H1 (cell line): ENCODE measurements at regions not wholly inside any gene's neighbourhood (a gene's known extent, or its start where the extent isn't known, plus 50 kb on each side); places are given as distances from the start of the nearest gene placed in this dataset.

Experiments used
- CTCF ChIA-PET: fragments of 300-600 bp; sonication (Branson Sonifier 250); formaldehyde crosslinking; loops from one replicate; lab custom pipeline; 2021; ENCODE audit not compliant: partially characterized antibody; lab: Charles Lee
- POLR2A ChIA-PET: fragments of 300-600 bp; sonication (Branson Sonifier 250); formaldehyde crosslinking; loops from one replicate; lab custom pipeline; 2021; ENCODE audit warnings: inconsistent platforms; ENCODE audit not compliant: partially characterized antibody; lab: Charles Lee
- DNase-seq, 2 experiments: peaks; one replicate each; pipeline versions ENCODE4 v3.0.0 to v3.0.0-alpha.2; 2010 to 2022; ENCODE audit warnings: low spot score in 2 of 2, low read depth in 1 of 2, mixed read lengths in 1 of 2
- FAIRE-seq: peaks from 2 replicates; lab custom pipeline; 2011; peaks lifted over from hg19 to GRCh38; lab: Jason Lieb, UNC
- H2AFZ ChIP-seq: 2 replicates; pipeline ENCODE4 v1.8.1; 2012; ENCODE audit warnings: low read length, inconsistent platforms
- H2AK5ac ChIP-seq: 2 replicates; pipeline ENCODE4 v1.6.1; 2013; ENCODE audit warnings: low read depth, low read length
- H2BK120ac ChIP-seq: replicated peaks from 2 replicates; pipeline ENCODE3; 2013; ENCODE audit warnings: low read depth, low read length, inconsistent platforms
- H2BK12ac ChIP-seq: 2 replicates; pipeline ENCODE4 v1.6.1; 2013; ENCODE audit warnings: low read depth, low read length
- H2BK15ac ChIP-seq: 2 replicates; pipeline ENCODE4 v1.6.1; 2013; ENCODE audit warnings: low read length
- H2BK20ac ChIP-seq: 2 replicates; pipeline ENCODE4 v1.6.1; 2013; ENCODE audit warnings: low read length
- H2BK5ac ChIP-seq: 2 replicates; pipeline ENCODE4 v1.6.1; 2013; ENCODE audit warnings: low read depth, low read length
- H3K14ac ChIP-seq: 2 replicates; pipeline ENCODE4 v1.6.1; 2013; ENCODE audit warnings: inconsistent platforms; ENCODE audit not compliant: insufficient read length
- H3K18ac ChIP-seq: 2 replicates; pipeline ENCODE4 v1.6.1; 2013; ENCODE audit warnings: low read length; ENCODE audit errors: extremely low read depth
- H3K23ac ChIP-seq: 2 replicates; pipeline ENCODE4 v1.6.1; 2013; ENCODE audit warnings: inconsistent platforms; ENCODE audit not compliant: insufficient read length
- H3K23me2 ChIP-seq: 2 replicates; pipeline ENCODE4 v1.6.1; 2013; ENCODE audit warnings: low read depth, low read length
- H3K27ac ChIP-seq: 2 replicates; pipeline ENCODE4 v1.6.1; 2011; ENCODE audit warnings: low read depth, low read length, inconsistent platforms
- H3K27me3 ChIP-seq, 4 experiments: replicated peaks in 1 of 4; 1 replicate in 1 of 4; 2 replicates in 3 of 4; pipeline versions ENCODE4 v1.6.1 to v1.8.1; 2011 to 2013; ENCODE audit warnings: low read length in 3 of 4, mild to moderate bottlenecking in 3 of 4, inconsistent platforms in 2 of 4, mixed read lengths in 2 of 4, moderate library complexity in 1 of 4; ENCODE audit not compliant: control insufficient read depth in 3 of 4, insufficient read depth in 3 of 4; ENCODE audit errors: extremely low read depth in 1 of 4
- H3K36me3 ChIP-seq, 4 experiments: 2 replicates each; pipeline versions ENCODE4 v1.6.1 to v1.8.1; 2011 to 2013; ENCODE audit warnings: mild to moderate bottlenecking in 4 of 4, low read length in 3 of 4, moderate library complexity in 2 of 4, control low read depth in 1 of 4, inconsistent platforms in 1 of 4; ENCODE audit not compliant: insufficient read depth in 4 of 4, control insufficient read depth in 2 of 4
- H3K4ac ChIP-seq: replicated peaks from 2 replicates; pipeline ENCODE3; 2013; ENCODE audit warnings: low read length, low read depth, mixed read lengths, inconsistent platforms; ENCODE audit not compliant: insufficient read length
- H3K4me1 ChIP-seq, 4 experiments: replicated peaks in 1 of 4; 1 replicate in 1 of 4; 2 replicates in 3 of 4; pipeline versions ENCODE4 v1.6.1 to v1.8.1; 2011 to 2013; ENCODE audit warnings: low read length in 3 of 4, inconsistent platforms in 2 of 4, mixed read lengths in 1 of 4; ENCODE audit not compliant: insufficient read depth in 4 of 4, control insufficient read depth in 3 of 4
- H3K4me2 ChIP-seq, 2 experiments: 2 replicates each; pipeline versions ENCODE4 v1.6.1 to v1.8.1; 2011 to 2013; ENCODE audit warnings: low read depth in 2 of 2, low read length in 2 of 2, control low read depth in 1 of 2, inconsistent platforms in 1 of 2, mild to moderate bottlenecking in 1 of 2; ENCODE audit not compliant: insufficient read depth in 1 of 2
- H3K4me3 ChIP-seq, 4 experiments: fragments of 200-600, 300-600 bp in 1 of 4; sonication (generic), shearing (Covaris generic), sonication (Bioruptor Twin) in 1 of 4; 2 replicates each; pipeline versions ENCODE4 v1.5.1 to v1.8.1; 2011 to 2016; ENCODE audit warnings: low read length in 4 of 4, low read depth in 3 of 4, control low read depth in 2 of 4, inconsistent platforms in 2 of 4, mild to moderate bottlenecking in 2 of 4, mixed read lengths in 1 of 4, moderate library complexity in 1 of 4; ENCODE audit not compliant: insufficient read depth in 2 of 4; ENCODE audit errors: extremely low read depth in 1 of 4
- H3K56ac ChIP-seq: replicated peaks from 2 replicates; pipeline ENCODE3; 2013; ENCODE audit warnings: low read depth, mild to moderate bottlenecking, mixed read lengths, low read length, inconsistent platforms; ENCODE audit not compliant: insufficient read length
- H3K79me1 ChIP-seq: 2 replicates; pipeline ENCODE4 v1.6.1; 2013; ENCODE audit warnings: low read depth, low read length, control low read depth
- H3K79me2 ChIP-seq, 2 experiments: 2 replicates each; pipeline versions ENCODE4 v1.6.1 to v1.8.1; 2012 to 2013; ENCODE audit warnings: low read length in 2 of 2, mild to moderate bottlenecking in 2 of 2, inconsistent platforms in 1 of 2; ENCODE audit not compliant: insufficient read depth in 2 of 2, control insufficient read depth in 1 of 2
- H3K9ac ChIP-seq, 4 experiments: replicated peaks in 1 of 4; 1 replicate in 1 of 4; 2 replicates in 3 of 4; pipeline versions ENCODE4 v1.6.1 to v1.8.1; 2011 to 2013; ENCODE audit warnings: low read depth in 3 of 4, low read length in 3 of 4, control low read depth in 2 of 4, mild to moderate bottlenecking in 2 of 4, moderate library complexity in 2 of 4, inconsistent platforms in 1 of 4; ENCODE audit errors: extremely low read depth in 1 of 4
- H3K9me3 ChIP-seq, 2 experiments: 2 replicates each; pipeline versions ENCODE4 v1.6.1 to v1.8.1; 2012 to 2013; ENCODE audit warnings: mild to moderate bottlenecking in 2 of 2, moderate library complexity in 2 of 2, control low read depth in 1 of 2, inconsistent platforms in 1 of 2, low read depth in 1 of 2, low read length in 1 of 2, mixed read lengths in 1 of 2; ENCODE audit not compliant: insufficient read depth in 2 of 2
- H4K20me1 ChIP-seq, 2 experiments: replicated peaks in 1 of 2; 2 replicates each; pipeline versions ENCODE3 to v1.8.1; 2011 to 2013; ENCODE audit warnings: inconsistent platforms in 2 of 2, low read length in 2 of 2, mild to moderate bottlenecking in 1 of 2; ENCODE audit not compliant: insufficient read depth in 2 of 2, control insufficient read depth in 1 of 2
- H4K5ac ChIP-seq: 2 replicates; pipeline ENCODE4 v1.6.1; 2013; ENCODE audit warnings: low read length, low read depth, mixed read lengths, inconsistent platforms; ENCODE audit not compliant: insufficient read length
- H4K8ac ChIP-seq: 2 replicates; pipeline ENCODE4 v1.8.0; 2013; ENCODE audit warnings: mild to moderate bottlenecking, moderate library complexity, low read length, inconsistent platforms; ENCODE audit not compliant: insufficient read depth; ENCODE audit errors: extremely low read depth
- H4K91ac ChIP-seq: replicated peaks from 2 replicates; pipeline ENCODE3; 2013; ENCODE audit warnings: low read length, mixed read lengths, inconsistent platforms; ENCODE audit not compliant: insufficient read length
- HDAC2 ChIP-seq, 2 experiments: fragments of 300-600 bp in 1 of 2; sonication (generic) in 1 of 2; IDR thresholded peaks; 2 replicates each; pipeline ENCODE4 v1.6.1; 2011 to 2012; ENCODE audit warnings: low read depth in 2 of 2, low read length in 2 of 2, mild to moderate bottlenecking in 2 of 2, moderate library complexity in 2 of 2, borderline replicate concordance in 1 of 2, inconsistent platforms in 1 of 2
- KDM4A ChIP-seq: IDR thresholded peaks from one replicate; pipeline ENCODE4 v1.7.1; 2012; ENCODE audit warnings: low read depth, mild to moderate bottlenecking, moderate library complexity, low read length, inconsistent platforms; ENCODE audit not compliant: severe bottlenecking
- SRF ChIP-seq: IDR thresholded peaks from 2 replicates; pipeline ENCODE4 v1.6.1; 2011; ENCODE audit warnings: mild to moderate bottlenecking, low read depth, low read length, moderate library complexity
- YY1 ChIP-seq: IDR thresholded peaks from 2 replicates; pipeline ENCODE4 v1.6.1; 2011; ENCODE audit warnings: low read depth, mild to moderate bottlenecking, low read length
- WGBS, 2 experiments: shearing (Covaris generic) in 1 of 2; methylation state at CpG; one replicate each; pipeline versions ENCODE4 v1.1.6 to v1.1.7; 2013 to 2015; ENCODE audit warnings: low lambda C conversion rate in 2 of 2, mixed read lengths in 2 of 2, inconsistent platforms in 1 of 2, low coverage in 1 of 2, missing lambda C conversion rate in 1 of 2; ENCODE audit not compliant: insufficient replicate concordance in 2 of 2, insufficient coverage in 1 of 2, insufficient read length in 1 of 2; ENCODE audit errors: extremely low coverage in 1 of 2, missing lambda C conversion rate in 1 of 2; 5-methylcytosine and 5-hydroxymethylcytosine counted together

DNA sequence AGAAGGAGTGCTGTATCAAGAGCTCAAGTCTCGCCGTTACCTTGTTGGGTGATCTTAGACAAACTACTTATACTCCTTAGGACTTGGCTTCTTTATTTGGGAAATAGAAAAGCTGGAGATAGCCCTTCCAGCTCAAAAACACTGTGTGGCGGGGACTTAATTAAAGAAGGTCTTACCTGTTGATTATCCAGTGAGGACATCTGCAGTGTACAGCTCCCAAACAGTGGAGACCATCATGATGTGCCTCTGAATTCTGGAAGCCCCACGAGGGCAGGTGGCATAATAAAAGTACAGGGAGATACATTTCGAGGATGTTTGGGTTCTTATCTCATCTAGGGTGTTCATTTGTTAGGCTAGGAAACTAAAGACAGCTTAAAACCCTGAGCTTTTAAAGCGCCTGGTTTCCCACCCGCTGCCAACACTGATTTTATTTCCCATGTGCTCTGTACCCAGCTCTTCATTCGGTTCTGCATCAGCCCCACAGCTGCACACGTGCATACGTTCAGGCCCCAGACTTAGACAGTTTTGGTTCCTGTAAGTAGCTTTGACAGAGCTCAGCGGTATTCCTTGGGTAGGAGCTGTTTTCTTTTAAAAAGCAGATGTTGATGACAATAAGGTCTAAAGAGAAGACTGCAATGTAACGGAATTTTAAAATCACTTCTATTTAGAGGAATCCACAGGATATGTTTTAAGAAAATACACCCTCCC, 80.5 kb upstream of the SIX2 start:
- TF ChIP-seq HDAC2 (IDR thresholded peaks at IDR 0.05; ENCODE audit: borderline replicate concordance in 1 of 2, low read depth in 2 of 2, low read length in 2 of 2) (no peak), KDM4A (no peak), SRF (no peak), YY1 (no peak)
- Histone ChIP-seq H2BK12ac (no peak overlapping the region), H2BK5ac (no peak overlapping the region), H2BK15ac (no peak overlapping the region), H4K20me1 (no peaks in the 10 kb centered on the region), H3K56ac (no peak overlapping the region), H3K36me3 (no peaks in the 10 kb centered on the region), H3K23me2 (no peaks in the 10 kb centered on the region), H2AFZ (no peak overlapping the region), H3K18ac (no peak overlapping the region), H3K27me3 (no peaks in the 10 kb centered on the region), H3K9ac (no peak overlapping the region), H3K23ac (no peak overlapping the region), H2BK20ac (no peak overlapping the region), H3K4me2 (no peak overlapping the region), H3K79me2 (no peaks in the 10 kb centered on the region), H3K4me1 (no peaks in the 10 kb centered on the region), H4K5ac (no peak overlapping the region), H2BK120ac (no peak overlapping the region), H3K14ac (no peak overlapping the region), H3K27ac (no peak overlapping the region), H4K91ac (no peak overlapping the region), H4K8ac (no peak overlapping the region; the same call in 1 of the 2 replicates), H3K79me1 (no peaks in the 10 kb centered on the region), H2AK5ac (no peak overlapping the region), H3K4ac (no peak overlapping the region), H3K4me3 (no peak overlapping the region), H3K9me3 (no peaks in the 10 kb centered on the region)
- POLR2A ChIA-PET = no interaction called here
- CTCF ChIA-PET = interaction anchor here (1.0 to 1.3 kb wide), 2 partner anchors 15 to 404 kb away, joined by 4 to 8 read pairs; no protein-coding TSS in a partner anchor
- 83% methylated on average over 12 of the region's 12 CpGs; no CpG with 5 or more reads in 1 of the 2 experiments for WGBS, 2 experiments
- no peak for FAIRE-seq
- no peak for DNase-seq
